PC-3 (cell line): ENCODE measurements at regions not wholly inside any gene's neighbourhood (a gene's known extent, or its start where the extent isn't known, plus 50 kb on each side); places are given as distances from the start of the nearest gene placed in this dataset.

Experiments used
- ATAC-seq: fragments of 200-7000 bp; cut with Tn5 transposase; 2 replicates; pipeline ENCODE4 v1.9.1; 2020; ENCODE audit warnings: mild to moderate bottlenecking, moderate library complexity
- BruUV-seq: library from RNA; stranded (reverse); fragments of 400-500 nt; replicated peaks from 2 replicates; lab custom pipeline; 2021; lab: Mats Ljungman, UMichigan
- CTCF ChIA-PET: fragments of 300-600 bp; sonication (Branson Sonifier 250); formaldehyde crosslinking; loops from one replicate; lab custom pipeline; 2022; ENCODE audit warnings: antibody characterized with exemption; lab: Charles Lee
- POLR2A ChIA-PET: fragments of 300-600 bp; sonication (Branson Sonifier 250); formaldehyde crosslinking; loops from one replicate; lab custom pipeline; 2022; ENCODE audit warnings: antibody characterized with exemption; ENCODE audit not compliant: unreplicated experiment; lab: Charles Lee
- DNase-seq: peaks from one replicate; pipeline ENCODE4 v3.0.0-alpha.2; 2015
- H2AFZ ChIP-seq: fragments of 300-600 bp; sonication (generic); 2 replicates; pipeline ENCODE4 v1.6.0; 2016; ENCODE audit warnings: antibody characterized with exemption, low read length
- H3F3A ChIP-seq: fragments of 300-600 bp; sonication (generic); one replicate; pipeline ENCODE4 v1.6.0; 2017; ENCODE audit warnings: antibody characterized with exemption, low read length, control low read depth, mild to moderate bottlenecking; ENCODE audit not compliant: unreplicated experiment
- H3K27ac ChIP-seq: fragments of 300-600 bp; sonication (generic); 2 replicates; pipeline ENCODE4 v1.5.1; 2016; ENCODE audit warnings: mild to moderate bottlenecking, low read length
- H3K27me3 ChIP-seq: fragments of 300-600 bp; sonication (generic); 2 replicates; pipeline ENCODE4 v1.6.1; 2016; ENCODE audit warnings: low read length, mixed read lengths
- H3K36me3 ChIP-seq: fragments of 300-600 bp; sonication (generic); 2 replicates; pipeline ENCODE4 v1.6.1; 2016; ENCODE audit warnings: low read depth, mixed run types, low read length, mixed read lengths
- H3K4me1 ChIP-seq: fragments of 300-600 bp; sonication (generic); 2 replicates; pipeline ENCODE4 v1.5.1; 2016; ENCODE audit warnings: low read length; ENCODE audit not compliant: insufficient read depth
- H3K4me2 ChIP-seq: fragments of 300-600 bp; sonication (generic); 2 replicates; pipeline ENCODE4 v1.6.0; 2016; ENCODE audit warnings: low read length
- H3K4me3 ChIP-seq: fragments of 300-600 bp; sonication (generic); 2 replicates; pipeline ENCODE4 v1.5.1; 2016; ENCODE audit warnings: mild to moderate bottlenecking, low read length, mixed read lengths
- H3K79me2 ChIP-seq: fragments of 300-600 bp; sonication (generic); 2 replicates; pipeline ENCODE4 v1.6.1; 2017; ENCODE audit warnings: low read length, mixed read lengths
- H3K9ac ChIP-seq: fragments of 300-600 bp; sonication (generic); 2 replicates; pipeline ENCODE4 v1.6.0; 2016; ENCODE audit warnings: mild to moderate bottlenecking, low read length
- H3K9me2 ChIP-seq: fragments of 300-600 bp; sonication (generic); replicated peaks from 2 replicates; pipeline ENCODE4 v1.6.1; 2016; ENCODE audit warnings: mixed run types, low read length, mixed read lengths
- H3K9me3 ChIP-seq: fragments of 300-600 bp; sonication (generic); 2 replicates; pipeline ENCODE4 v1.6.1; 2016; ENCODE audit warnings: low read length, mixed read lengths
- H4K20me1 ChIP-seq: fragments of 300-600 bp; sonication (generic); 2 replicates; pipeline ENCODE4 v1.6.1; 2016; ENCODE audit warnings: low read length, mixed read lengths
- CTCF ChIP-seq: fragments of 300-600 bp; sonication (generic); conservative IDR thresholded peaks from 2 replicates; pipeline ENCODE4 v1.5.1; 2017; ENCODE audit warnings: antibody characterized with exemption, low read depth, mild to moderate bottlenecking, low read length
- EZH2 ChIP-seq: fragments of 300-600 bp; sonication (generic); IDR thresholded peaks from one replicate; pipeline ENCODE4 v1.6.1; 2017; ENCODE audit warnings: antibody characterized with exemption, mild to moderate bottlenecking, low read length; ENCODE audit not compliant: unreplicated experiment
- EZH2phosphoT487 ChIP-seq: fragments of 300-600 bp; sonication (generic); IDR thresholded peaks from 2 replicates; pipeline ENCODE4 v1.6.1; 2018; ENCODE audit warnings: mild to moderate bottlenecking, antibody characterized with exemption, low read length, borderline replicate concordance
- intact Hi-C: fragments of 100-400 bp; cut with micrococcal nuclease; formaldehyde crosslinking; loops from 2 replicates; pipeline ENCODE4 v1.9.0; 2023

- CTCF ChIA-PET: no interaction called here
- H3K9ac ChIP-seq: no peak overlapping the region
- H3K4me1 ChIP-seq: no peaks in the 10 kb centered on the region
- no peaks in the 10 kb centered on the region for H3K36me3 ChIP-seq
- intact Hi-C loops: no loop called here
- no peaks in the 10 kb centered on the region for H3K9me3 ChIP-seq
- BruUV-seq: no TSS peak
- POLR2A ChIA-PET: no interaction called here
- ATAC-seq (no peak), DNase-seq (no peak)
- H4K20me1 ChIP-seq: no peaks in the 10 kb centered on the region
- no peaks in the 10 kb centered on the region for H3K79me2 ChIP-seq
- no peak overlapping the region for H3K27ac ChIP-seq
- H3K27me3 ChIP-seq: no peaks in the 10 kb centered on the region
- no peaks in the 10 kb centered on the region for H3K9me2 ChIP-seq
- no peak overlapping the region for H3K4me2 ChIP-seq
- no peaks in the 10 kb centered on the region for H3F3A ChIP-seq
- TF ChIP-seq CTCF (no peak), EZH2phosphoT487 (no peak), EZH2 (no peak)
- H3K4me3 ChIP-seq: no peak overlapping the region
- H2AFZ ChIP-seq: no peak overlapping the region
These were observed 750.2 kb upstream of the IGFBP3 start for GRCh38 chr7:46671108-46671769.

- no peaks in the 10 kb centered on the region for H3K9me2 ChIP-seq
- TF ChIP-seq CTCF: no peak
- TF ChIP-seq EZH2: no peak
- TF ChIP-seq EZH2phosphoT487: no peak
- no peak overlapping the region for H3K4me3 ChIP-seq
- H3K4me1 ChIP-seq: no peaks in the 10 kb centered on the region
- BruUV-seq: no TSS peak
- H3K4me2 ChIP-seq: no peak overlapping the region
- no peak overlapping the region for H3K27ac ChIP-seq
- no peaks in the 10 kb centered on the region for H3K9me3 ChIP-seq
- H4K20me1 ChIP-seq: no peaks in the 10 kb centered on the region
- ATAC-seq (no peak), DNase-seq (no peak)
- no peaks in the 10 kb centered on the region for H3K27me3 ChIP-seq
- intact Hi-C loops: no loop called here
- ChIA-PET POLR2A (no interaction called here), CTCF (no interaction called here)
- H3F3A ChIP-seq: no peaks in the 10 kb centered on the region
- H3K9ac ChIP-seq: no peak overlapping the region
- no peak overlapping the region for H2AFZ ChIP-seq
- H3K36me3 ChIP-seq: no peaks in the 10 kb centered on the region
- no peaks in the 10 kb centered on the region for H3K79me2 ChIP-seq
These were observed 748.0 kb upstream of the IGFBP3 start for GRCh38 chr7:46669028-46669427.

DNA sequence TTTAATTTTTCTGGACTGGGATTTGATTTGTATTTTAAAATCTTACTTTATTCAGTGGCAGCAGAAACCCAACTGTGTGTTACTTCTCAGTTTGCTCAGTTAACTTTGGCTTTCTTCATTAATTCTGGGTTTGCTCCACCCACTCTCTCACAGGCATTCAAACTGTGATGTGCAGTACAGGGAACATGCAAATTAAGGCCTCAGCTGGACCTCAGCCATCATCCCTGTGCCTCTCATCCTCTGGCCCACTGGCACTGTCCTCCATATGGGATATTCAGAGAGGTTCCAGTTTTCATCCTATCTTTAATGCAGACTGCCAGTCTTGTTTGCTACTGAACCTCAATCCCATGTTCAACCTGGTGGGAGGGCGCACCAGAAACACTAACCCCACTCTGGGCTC, 743.4 kb upstream of the IGFBP3 start:
- Histone ChIP-seq H3K36me3 (no peaks in the 10 kb centered on the region), H3K4me3 (no peak overlapping the region), H3K4me1 (no peaks in the 10 kb centered on the region), H3K79me2 (no peaks in the 10 kb centered on the region), H3K9ac (no peak overlapping the region), H3K9me2 (no peaks in the 10 kb centered on the region), H2AFZ (no peak overlapping the region), H3K27ac (no peak overlapping the region), H3K27me3 (no peaks in the 10 kb centered on the region), H3F3A (no peaks in the 10 kb centered on the region), H4K20me1 (no peaks in the 10 kb centered on the region), H3K4me2 (no peak overlapping the region), H3K9me3 (no peaks in the 10 kb centered on the region)
- ATAC-seq: no peak
- intact Hi-C loops: no loop called here
- BruUV-seq: no TSS peak
- TF ChIP-seq CTCF (no peak), EZH2phosphoT487 (no peak), EZH2 (no peak)
- ChIA-PET POLR2A (no interaction called here), CTCF (no interaction called here)
- DNase-seq: no peak
